Endothelial cell of hepatic sinusoid (primary cell): ENCODE measurements at regions not wholly inside any gene's neighbourhood (a gene's known extent, or its start where the extent isn't known, plus 50 kb on each side); places are given as distances from the start of the nearest gene placed in this dataset.
"Not testable (repeated sequence)": the region's sequence is repeated elsewhere in the genome, so short reads cannot be mapped to it uniquely, and the experiment has no call there.

Experiments
- in situ Hi-C: cut with HindIII; loops from 2 replicates; pipeline ENCODE4 v1.10.0; 2017; ENCODE audit warnings: low sequenced_read_pairs

- in situ Hi-C loops: no loop called here
Measured at GRCh38 chr2:65754219-65754618, 321.8 kb upstream of the SPRED2 start.

- in situ Hi-C loops: no loop called here
Measured at GRCh38 chr2:65751408-65751807, 319.0 kb upstream of the SPRED2 start.

GRCh38 chr2:65749545-65749944, 317.1 kb upstream of the SPRED2 start:
- in situ Hi-C loops: no loop called here

DNA sequence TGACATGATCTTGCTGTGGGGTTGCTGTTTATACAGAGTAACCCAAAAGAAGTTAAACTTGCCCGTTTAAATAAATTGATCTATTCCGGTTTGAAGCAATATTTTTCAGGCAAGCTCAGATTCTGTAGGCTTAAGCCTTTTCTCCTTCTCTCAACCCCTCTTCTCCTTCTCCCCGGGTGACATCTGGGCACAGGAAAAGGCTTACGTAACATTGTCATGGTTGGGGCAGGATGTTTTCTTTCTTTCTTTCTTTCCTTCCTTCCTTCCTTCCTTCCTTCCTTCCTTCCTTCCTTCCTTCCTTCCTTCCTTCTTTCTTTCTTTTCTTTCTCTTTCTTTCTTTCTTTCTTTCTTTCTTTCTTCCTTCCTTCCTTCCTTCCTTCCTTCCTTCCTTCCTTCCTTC, 315.5 kb upstream of the SPRED2 start:
- in situ Hi-C loops: not testable (repeated sequence)

DNA sequence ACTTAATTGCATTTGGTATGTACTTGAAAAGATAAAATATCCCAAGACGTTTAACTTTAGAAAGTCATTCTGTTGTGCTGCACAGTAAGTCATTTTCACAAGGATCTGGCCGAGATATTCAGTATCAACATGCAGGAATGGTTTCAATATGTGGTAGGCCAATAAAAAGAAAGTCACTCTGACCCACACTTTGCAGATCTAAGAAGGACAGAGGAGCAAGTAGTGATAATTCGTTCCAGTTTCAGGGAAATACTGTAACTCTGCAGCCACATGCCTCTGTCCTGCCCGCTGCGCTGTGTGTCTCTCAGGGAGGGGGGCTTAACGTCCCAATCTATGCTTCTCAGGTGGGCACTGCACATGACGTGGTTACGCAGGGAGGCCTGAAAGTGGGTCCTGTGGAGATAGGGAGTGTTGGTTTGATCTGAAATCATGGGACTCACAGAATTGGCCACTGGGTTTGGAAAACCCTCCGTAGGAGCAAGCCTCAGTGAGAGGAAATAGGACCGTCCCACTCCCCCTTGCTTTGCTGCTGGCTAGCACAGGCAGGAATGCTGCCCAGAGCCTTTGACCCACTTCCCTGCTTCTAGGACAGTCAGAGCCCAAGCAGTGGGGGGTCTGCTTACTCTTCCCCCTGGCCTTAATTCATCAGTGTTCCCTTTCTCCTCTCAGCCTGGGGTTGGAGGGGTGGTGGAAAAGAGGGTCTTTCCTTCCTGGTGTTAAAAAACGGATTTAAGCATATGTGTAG, 314.7 kb upstream of the SPRED2 start:
- in situ Hi-C loops: no loop called here

- in situ Hi-C loops: no loop called here
Measured at GRCh38 chr2:65744477-65745200, 312.2 kb upstream of the SPRED2 start.

GRCh38 chr2:65742977-65743376, 310.6 kb upstream of the SPRED2 start:
- in situ Hi-C loops: no loop called here

DNA sequence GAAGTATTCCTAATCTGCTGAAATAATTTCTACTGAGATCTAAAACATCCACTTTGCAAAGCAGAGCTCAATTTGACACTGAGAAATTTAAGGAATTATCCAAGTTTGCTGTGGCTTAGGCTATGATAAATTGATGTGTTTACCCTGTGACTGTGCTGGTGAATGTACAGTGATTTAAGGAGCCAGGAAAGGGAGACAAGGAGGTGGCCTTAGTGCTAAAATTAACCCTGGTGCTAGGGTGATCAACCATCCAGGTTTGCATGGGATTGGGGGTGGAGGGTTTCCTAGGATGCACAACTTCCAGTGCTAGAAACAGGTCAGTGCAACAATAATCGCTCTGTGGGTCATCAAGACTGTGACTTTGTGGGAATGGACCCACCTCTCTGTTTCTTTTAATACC, 307.5 kb upstream of the SPRED2 start:
- in situ Hi-C loops: loop anchor here (10.0 kb wide), 1 partner anchor 55 kb away; no protein-coding TSS in a partner anchor

DNA sequence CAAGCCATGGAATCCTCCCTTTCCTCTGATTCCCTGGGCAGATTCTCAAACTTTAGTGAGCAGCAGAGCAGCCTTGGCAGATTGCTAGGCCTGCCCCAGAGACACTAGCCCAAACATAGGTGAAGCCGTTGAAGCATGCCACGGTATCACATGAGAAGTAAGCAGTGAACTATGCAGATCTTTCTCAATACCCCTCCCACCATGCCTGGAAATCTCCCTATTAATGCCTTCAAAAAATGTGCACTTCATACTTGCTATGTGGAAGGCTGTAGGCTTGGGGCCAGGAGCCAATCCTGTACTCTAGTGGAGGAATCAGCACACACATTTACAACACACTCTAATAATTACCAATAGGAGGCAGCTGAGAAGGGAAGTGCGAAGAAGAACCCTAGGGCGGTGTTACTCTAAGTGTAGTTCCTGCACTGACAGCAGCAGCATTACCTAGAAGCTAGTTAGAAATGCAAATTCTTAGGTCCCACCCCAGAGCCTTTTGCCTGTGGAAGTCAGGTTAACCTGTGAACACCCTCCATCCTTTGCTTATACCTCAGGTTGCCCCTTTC, 305.1 kb upstream of the SPRED2 start:
- in situ Hi-C loops: loop anchor here (10.0 kb wide), 1 partner anchor 53 kb away; no protein-coding TSS in a partner anchor

- in situ Hi-C loops: loop anchor here (10.0 kb wide), 1 partner anchor 47 kb away; no protein-coding TSS in a partner anchor
Measured at GRCh38 chr2:65731476-65731875, 299.1 kb upstream of the SPRED2 start.

GRCh38 chr2:65730186-65730585, 297.8 kb upstream of the SPRED2 start:
- in situ Hi-C loops: loop anchor here (10.0 kb wide), 1 partner anchor 45 kb away; no protein-coding TSS in a partner anchor

DNA sequence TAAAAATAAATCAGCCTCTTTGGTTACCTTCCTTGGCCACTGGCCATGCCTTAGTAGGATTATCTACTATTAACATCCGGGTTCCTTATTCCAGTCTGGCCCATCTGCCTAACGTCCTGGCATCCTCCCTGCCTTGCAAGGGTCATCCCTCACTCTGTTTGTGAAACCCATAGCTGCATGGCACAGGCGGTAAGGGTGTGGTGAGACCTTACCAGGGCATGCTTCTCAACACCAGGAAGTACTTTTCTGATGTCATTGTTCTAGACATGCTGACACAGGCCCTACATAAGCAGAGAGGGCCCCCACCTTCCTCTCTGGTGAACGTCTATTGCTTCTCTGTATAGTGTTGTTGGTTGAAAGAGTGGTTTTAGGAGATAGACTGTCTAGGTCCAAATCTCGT, 296.8 kb upstream of the SPRED2 start:
- in situ Hi-C loops: no loop called here

GRCh38 chr2:65728477-65729180, 296.2 kb upstream of the SPRED2 start:
- in situ Hi-C loops: no loop called here

GRCh38 chr2:65727816-65728215, 295.4 kb upstream of the SPRED2 start:
- in situ Hi-C loops: no loop called here

- in situ Hi-C loops: no loop called here
Measured at GRCh38 chr2:65727381-65727780, 295.0 kb upstream of the SPRED2 start.

GRCh38 chr2:65724752-65725151, 292.4 kb upstream of the SPRED2 start:
- in situ Hi-C loops: no loop called here

DNA sequence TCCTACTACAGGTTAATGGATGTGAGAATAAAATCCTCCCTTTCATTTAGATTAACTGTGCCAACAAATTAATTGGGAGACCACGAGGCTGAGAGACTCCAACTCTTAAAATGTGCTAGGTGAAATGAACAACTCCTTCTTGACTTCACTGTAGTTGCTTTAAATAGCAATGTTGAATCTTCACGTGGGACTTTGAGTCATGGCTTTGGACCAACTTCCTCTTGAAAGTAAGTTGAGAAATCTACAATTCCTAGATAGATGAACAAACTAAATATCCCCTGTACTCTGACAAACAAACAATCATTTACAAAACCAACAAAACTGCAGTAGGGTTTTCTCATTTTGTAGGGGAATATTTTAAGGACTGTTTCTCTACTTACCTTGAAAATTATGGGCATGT, 291.9 kb upstream of the SPRED2 start:
- in situ Hi-C loops: no loop called here

GRCh38 chr2:65722028-65722778, 289.8 kb upstream of the SPRED2 start:
- in situ Hi-C loops: no loop called here

GRCh38 chr2:65716698-65717097, 284.3 kb upstream of the SPRED2 start:
- in situ Hi-C loops: no loop called here

DNA sequence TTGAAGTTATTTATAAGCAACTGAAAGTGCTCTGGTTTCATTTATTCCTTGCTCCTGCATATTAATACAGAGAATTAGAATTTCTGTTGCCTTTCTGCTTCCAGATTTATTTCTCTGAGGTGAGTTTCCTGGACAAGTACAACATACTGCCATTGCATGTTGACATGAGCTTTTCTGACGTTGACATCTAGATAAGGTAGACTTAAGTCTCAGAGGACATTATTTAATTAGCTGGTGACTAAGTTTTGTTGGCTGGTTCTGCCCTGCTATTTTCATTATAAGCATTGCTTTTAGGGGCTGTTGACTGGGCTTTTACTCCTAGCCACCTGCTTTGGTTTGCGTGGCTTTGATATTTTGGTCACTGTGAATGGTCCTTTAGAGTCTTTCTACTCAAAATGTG, 282.9 kb upstream of the SPRED2 start:
- in situ Hi-C loops: no loop called here
